ENCODE measurements at regions not wholly inside any gene's neighbourhood (a gene's known extent, or its start where the extent isn't known, plus 50 kb on each side); places are given as distances from the start of the nearest gene placed in this dataset.

GRCh38 chr3:146843476-146843875 is 238.3 kb upstream of the PLSCR5 start:
- Mint-ChIP-seq H3K27ac (ENCODE audit: unreplicated experiment) (no peak overlapping the region), H3K4me3 (ENCODE audit: unreplicated experiment) (no peak overlapping the region), H3K9me3 (ENCODE audit: unreplicated experiment) (no peaks in the 10 kb centered on the region), H3K36me3 (ENCODE audit: low read depth, unreplicated experiment) (no peaks in the 10 kb centered on the region), H3K4me1 (ENCODE audit: unreplicated experiment) (no peaks in the 10 kb centered on the region), H3K27me3 (ENCODE audit: unreplicated experiment) (no peaks in the 10 kb centered on the region)
- DNase-seq (ENCODE audit: low spot score) = no peak
- TF ChIP-seq, protein P1, sequence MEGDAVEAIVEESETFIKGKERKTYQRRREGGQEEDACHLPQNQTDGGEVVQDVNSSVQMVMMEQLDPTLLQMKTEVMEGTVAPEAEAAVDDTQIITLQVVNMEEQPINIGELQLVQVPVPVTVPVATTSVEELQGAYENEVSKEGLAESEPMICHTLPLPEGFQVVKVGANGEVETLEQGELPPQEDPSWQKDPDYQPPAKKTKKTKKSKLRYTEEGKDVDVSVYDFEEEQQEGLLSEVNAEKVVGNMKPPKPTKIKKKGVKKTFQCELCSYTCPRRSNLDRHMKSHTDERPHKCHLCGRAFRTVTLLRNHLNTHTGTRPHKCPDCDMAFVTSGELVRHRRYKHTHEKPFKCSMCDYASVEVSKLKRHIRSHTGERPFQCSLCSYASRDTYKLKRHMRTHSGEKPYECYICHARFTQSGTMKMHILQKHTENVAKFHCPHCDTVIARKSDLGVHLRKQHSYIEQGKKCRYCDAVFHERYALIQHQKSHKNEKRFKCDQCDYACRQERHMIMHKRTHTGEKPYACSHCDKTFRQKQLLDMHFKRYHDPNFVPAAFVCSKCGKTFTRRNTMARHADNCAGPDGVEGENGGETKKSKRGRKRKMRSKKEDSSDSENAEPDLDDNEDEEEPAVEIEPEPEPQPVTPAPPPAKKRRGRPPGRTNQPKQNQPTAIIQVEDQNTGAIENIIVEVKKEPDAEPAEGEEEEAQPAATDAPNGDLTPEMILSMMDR (IDR thresholded peaks at IDR 0.05; ENCODE audit: unreplicated experiment) = no peak

DNA sequence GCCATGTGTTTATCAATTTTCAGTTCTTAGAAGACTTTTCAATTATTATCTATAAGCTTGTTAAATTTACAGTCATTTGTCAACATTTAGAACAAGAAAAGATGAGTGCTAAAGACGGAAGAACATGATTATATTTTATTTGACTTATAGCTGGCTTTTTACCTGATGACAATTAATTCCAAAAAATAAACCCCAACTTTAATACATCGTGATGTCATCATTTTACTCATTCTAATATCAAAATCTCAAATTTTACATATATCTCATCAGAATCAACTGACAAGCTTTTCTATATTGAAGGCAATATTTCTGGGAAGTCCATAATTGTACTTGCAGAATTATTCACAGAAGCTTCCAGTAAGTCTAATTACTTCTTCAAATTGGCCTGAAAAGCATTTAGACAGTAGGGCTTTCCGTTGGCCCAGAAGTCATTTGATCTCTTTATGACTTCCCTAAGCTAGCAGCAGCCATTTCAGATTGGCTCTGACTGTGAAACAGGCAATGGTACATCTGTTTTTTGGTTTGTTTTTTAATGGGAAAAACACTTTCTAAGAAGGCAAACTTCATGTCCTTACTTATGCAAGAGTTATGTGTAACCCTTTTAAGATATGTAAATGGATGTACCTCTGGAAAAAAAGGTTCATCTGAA is 234.7 kb upstream of the PLSCR5 start:
- no peak overlapping the region for H3K4me3 Mint-ChIP-seq (ENCODE audit: unreplicated experiment)
- no peak for DNase-seq (ENCODE audit: low spot score)
- no peak overlapping the region for H3K27ac Mint-ChIP-seq (ENCODE audit: unreplicated experiment)
- no peaks in the 10 kb centered on the region for H3K36me3 Mint-ChIP-seq (ENCODE audit: low read depth, unreplicated experiment)
- H3K4me1 Mint-ChIP-seq (ENCODE audit: unreplicated experiment) = no peaks in the 10 kb centered on the region
- H3K9me3 Mint-ChIP-seq (ENCODE audit: unreplicated experiment) = no peaks in the 10 kb centered on the region
- H3K27me3 Mint-ChIP-seq (ENCODE audit: unreplicated experiment) = no peaks in the 10 kb centered on the region
- TF ChIP-seq, protein P1 (IDR thresholded peaks at IDR 0.05; ENCODE audit: unreplicated experiment) = no peak

GRCh38 chr3:146838221-146838620 is 233.1 kb upstream of the PLSCR5 start:
- Mint-ChIP-seq H3K4me3 (ENCODE audit: unreplicated experiment) (no peak overlapping the region), H3K9me3 (ENCODE audit: unreplicated experiment) (no peaks in the 10 kb centered on the region), H3K4me1 (ENCODE audit: unreplicated experiment) (no peaks in the 10 kb centered on the region), H3K27me3 (ENCODE audit: unreplicated experiment) (no peaks in the 10 kb centered on the region), H3K36me3 (ENCODE audit: low read depth, unreplicated experiment) (no peaks in the 10 kb centered on the region), H3K27ac (ENCODE audit: unreplicated experiment) (no peak overlapping the region)
- no peak for DNase-seq (ENCODE audit: low spot score)
- TF ChIP-seq, protein P1 (IDR thresholded peaks at IDR 0.05; ENCODE audit: unreplicated experiment) = no peak

DNA sequence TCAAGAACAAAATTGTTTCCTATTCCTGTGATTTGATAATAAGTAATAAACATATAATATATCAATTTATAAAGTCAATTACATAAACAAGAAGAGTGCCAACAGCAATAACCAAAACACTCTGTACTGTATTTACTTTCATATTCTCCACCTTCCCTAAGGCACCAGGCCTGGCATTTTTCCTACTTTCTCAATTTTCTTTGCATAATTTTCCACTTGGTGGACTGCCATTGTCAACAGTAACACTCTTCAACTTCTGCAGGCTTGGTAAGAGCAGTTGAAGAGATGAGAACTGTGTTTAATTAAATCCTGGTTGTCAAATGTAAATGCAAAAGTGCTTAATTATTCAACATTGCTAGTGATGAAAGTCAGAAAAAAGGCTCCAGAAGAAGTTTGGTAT is 229.8 kb upstream of the PLSCR5 start:
- DNase-seq (ENCODE audit: low spot score) = no peak
- Mint-ChIP-seq H3K4me1 (ENCODE audit: unreplicated experiment) (no peaks in the 10 kb centered on the region), H3K4me3 (ENCODE audit: unreplicated experiment) (no peak overlapping the region), H3K27me3 (ENCODE audit: unreplicated experiment) (peaks cover 2% of the 10 kb centered on the region), H3K27ac (ENCODE audit: unreplicated experiment) (no peak overlapping the region), H3K36me3 (ENCODE audit: low read depth, unreplicated experiment) (no peaks in the 10 kb centered on the region), H3K9me3 (ENCODE audit: unreplicated experiment) (no peaks in the 10 kb centered on the region)
- TF ChIP-seq, protein P1 (IDR thresholded peaks at IDR 0.05; ENCODE audit: unreplicated experiment) = no peak

DNA sequence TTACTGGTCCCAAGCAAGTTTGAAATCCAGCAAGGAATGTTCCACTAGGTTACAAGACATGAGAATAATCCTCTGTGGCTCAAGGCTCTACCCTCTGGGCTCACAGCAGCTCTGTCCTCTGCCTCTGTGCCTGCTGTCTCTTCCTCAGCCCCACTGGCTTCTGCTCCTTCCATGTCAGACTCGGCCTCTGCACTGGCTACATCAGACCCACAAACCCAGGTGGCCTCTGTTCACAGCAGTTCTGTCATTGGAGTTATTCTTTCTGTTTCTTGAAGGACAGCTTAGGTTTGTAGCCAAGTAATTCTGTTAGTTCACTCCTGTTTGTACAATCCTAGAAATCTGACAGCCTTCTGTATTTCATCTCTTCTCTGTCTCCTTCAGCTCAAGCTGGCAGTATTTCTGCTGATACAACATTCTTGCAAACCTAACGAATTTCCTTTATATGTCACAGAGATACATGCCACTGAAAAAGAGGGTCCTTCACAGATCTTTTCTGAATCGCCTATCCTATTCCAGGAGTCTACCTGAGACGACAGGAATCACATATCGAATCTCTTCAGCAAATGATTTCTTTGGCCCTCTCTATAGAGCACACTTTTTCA is 227.8 kb upstream of the PLSCR5 start:
- no peak for DNase-seq (ENCODE audit: low spot score)
- H3K4me1 Mint-ChIP-seq (ENCODE audit: unreplicated experiment) = no peaks in the 10 kb centered on the region
- H3K4me3 Mint-ChIP-seq (ENCODE audit: unreplicated experiment) = no peak overlapping the region
- H3K27me3 Mint-ChIP-seq (ENCODE audit: unreplicated experiment) = peaks cover 2% of the 10 kb centered on the region
- no peaks in the 10 kb centered on the region for H3K36me3 Mint-ChIP-seq (ENCODE audit: low read depth, unreplicated experiment)
- TF ChIP-seq, protein P1 (IDR thresholded peaks at IDR 0.05; ENCODE audit: unreplicated experiment) = no peak
- no peaks in the 10 kb centered on the region for H3K9me3 Mint-ChIP-seq (ENCODE audit: unreplicated experiment)
- no peak overlapping the region for H3K27ac Mint-ChIP-seq (ENCODE audit: unreplicated experiment)
